ENCODE measurements at regions not wholly inside any gene's neighbourhood (a gene's known extent, or its start where the extent isn't known, plus 50 kb on each side); places are given as distances from the start of the nearest gene placed in this dataset.

DNA sequence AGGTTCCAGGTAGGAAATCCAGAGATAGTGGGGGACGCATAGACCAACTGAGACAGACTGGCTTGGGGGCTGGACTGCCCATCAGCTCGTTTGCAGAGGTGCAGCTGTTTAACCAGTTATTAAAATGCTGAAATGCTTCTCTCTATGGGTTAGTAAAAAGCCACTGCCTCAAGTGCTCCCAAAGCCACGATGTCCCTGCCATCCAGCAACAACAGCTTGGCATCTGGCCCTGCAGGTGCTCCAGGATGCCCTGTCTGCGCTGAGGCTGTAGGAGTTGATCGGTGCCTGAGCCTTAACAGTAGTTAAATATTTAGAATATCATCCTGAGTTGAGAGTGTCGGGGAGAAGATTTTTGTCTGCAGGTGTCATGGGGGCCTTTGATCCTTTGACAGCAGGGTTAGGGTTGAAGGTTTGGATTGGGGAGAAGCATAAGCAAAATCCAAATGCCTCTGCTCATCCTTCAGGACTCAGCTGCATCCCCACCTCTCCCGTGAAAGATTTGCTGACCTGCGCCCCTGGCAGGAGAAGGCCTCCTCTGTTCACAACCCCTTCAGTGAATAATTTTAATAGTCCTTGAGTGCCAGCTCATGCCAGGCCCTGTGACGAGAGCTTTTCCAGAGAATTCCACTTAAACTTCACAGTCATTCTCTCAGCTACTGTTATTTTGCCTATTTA is 127.3 kb upstream of the PWP1 start:
- Histone ChIP-seq H3K79me2 (ENCODE audit: insufficient read depth, low read length) (no peaks in the 10 kb centered on the region), H3K9me2 (replicated peaks; ENCODE audit: low read depth, low read length) (no peaks in the 10 kb centered on the region), H2AFZ (ENCODE audit: low read length) (no peak overlapping the region), H3F3A (ENCODE audit: low read depth) (no peaks in the 10 kb centered on the region), H3K9me3 (ENCODE audit: insufficient read depth, low read depth, low read length) (no peaks in the 10 kb centered on the region), H3K4me3 (ENCODE audit: low read length, poor library complexity, severe bottlenecking) (no peak overlapping the region), H3K9ac (ENCODE audit: low read depth, low read length, poor library complexity, severe bottlenecking) (no peak overlapping the region), H3K36me3 (ENCODE audit: insufficient read depth, low read length) (no peaks in the 10 kb centered on the region), H3K27me3 (ENCODE audit: insufficient read depth, low read length, poor library complexity, severe bottlenecking) (no peaks in the 10 kb centered on the region), H3K4me2 (ENCODE audit: low read depth, low read length, poor library complexity, severe bottlenecking) (no peak overlapping the region), H3K4me1 (ENCODE audit: insufficient read depth, low read length, poor library complexity, severe bottlenecking) (peaks cover 9% of the 10 kb centered on the region), H4K20me1 (ENCODE audit: insufficient read depth, low read length, poor library complexity, severe bottlenecking) (no peaks in the 10 kb centered on the region)
- TF ChIP-seq, protein P1, sequence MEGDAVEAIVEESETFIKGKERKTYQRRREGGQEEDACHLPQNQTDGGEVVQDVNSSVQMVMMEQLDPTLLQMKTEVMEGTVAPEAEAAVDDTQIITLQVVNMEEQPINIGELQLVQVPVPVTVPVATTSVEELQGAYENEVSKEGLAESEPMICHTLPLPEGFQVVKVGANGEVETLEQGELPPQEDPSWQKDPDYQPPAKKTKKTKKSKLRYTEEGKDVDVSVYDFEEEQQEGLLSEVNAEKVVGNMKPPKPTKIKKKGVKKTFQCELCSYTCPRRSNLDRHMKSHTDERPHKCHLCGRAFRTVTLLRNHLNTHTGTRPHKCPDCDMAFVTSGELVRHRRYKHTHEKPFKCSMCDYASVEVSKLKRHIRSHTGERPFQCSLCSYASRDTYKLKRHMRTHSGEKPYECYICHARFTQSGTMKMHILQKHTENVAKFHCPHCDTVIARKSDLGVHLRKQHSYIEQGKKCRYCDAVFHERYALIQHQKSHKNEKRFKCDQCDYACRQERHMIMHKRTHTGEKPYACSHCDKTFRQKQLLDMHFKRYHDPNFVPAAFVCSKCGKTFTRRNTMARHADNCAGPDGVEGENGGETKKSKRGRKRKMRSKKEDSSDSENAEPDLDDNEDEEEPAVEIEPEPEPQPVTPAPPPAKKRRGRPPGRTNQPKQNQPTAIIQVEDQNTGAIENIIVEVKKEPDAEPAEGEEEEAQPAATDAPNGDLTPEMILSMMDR (conservative IDR thresholded peaks at IDR 0.05; ENCODE audit: low read length) = no peak
- no peak for TF ChIP-seq EZH2phosphoT487 (IDR thresholded peaks at IDR 0.05; ENCODE audit: borderline replicate concordance)

DNA sequence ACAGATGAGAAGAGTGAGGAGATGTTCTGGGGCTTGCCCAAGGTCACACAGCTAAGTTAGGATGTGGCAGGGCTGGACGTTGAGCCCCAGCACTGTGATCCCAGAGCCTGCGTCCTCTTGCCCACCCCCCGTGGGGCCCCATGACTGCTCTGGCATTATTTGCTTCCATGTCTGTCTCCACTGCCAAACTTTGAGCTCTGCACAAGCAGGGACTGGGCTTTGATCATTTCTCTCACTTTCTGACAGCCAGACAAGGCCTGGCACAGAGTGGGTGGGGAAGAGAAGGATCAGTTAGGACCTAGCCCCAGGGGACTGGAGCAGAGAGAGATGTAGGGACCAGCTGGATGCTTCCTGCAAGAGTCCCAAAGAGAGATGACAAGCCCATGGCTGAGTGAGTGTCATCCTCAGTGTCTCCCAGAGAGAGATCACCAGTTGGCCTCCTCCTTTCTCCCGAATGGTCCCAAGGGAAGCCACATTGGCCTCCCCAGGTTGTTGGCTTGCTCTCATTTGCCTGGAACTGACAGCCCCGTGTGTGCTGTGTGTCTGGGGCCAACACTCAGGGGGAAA is 126.7 kb upstream of the PWP1 start:
- Histone ChIP-seq H3K36me3 (ENCODE audit: insufficient read depth, low read length) (no peaks in the 10 kb centered on the region), H3K9me2 (replicated peaks; ENCODE audit: low read depth, low read length) (no peaks in the 10 kb centered on the region), H3F3A (ENCODE audit: low read depth) (no peaks in the 10 kb centered on the region), H3K4me3 (ENCODE audit: low read length, poor library complexity, severe bottlenecking) (no peak overlapping the region), H3K9ac (ENCODE audit: low read depth, low read length, poor library complexity, severe bottlenecking) (no peak overlapping the region), H2AFZ (ENCODE audit: low read length) (no peak overlapping the region), H3K4me2 (ENCODE audit: low read depth, low read length, poor library complexity, severe bottlenecking) (no peak overlapping the region), H3K9me3 (ENCODE audit: insufficient read depth, low read depth, low read length) (no peaks in the 10 kb centered on the region), H3K4me1 (ENCODE audit: insufficient read depth, low read length, poor library complexity, severe bottlenecking) (peaks cover 9% of the 10 kb centered on the region), H3K79me2 (ENCODE audit: insufficient read depth, low read length) (no peaks in the 10 kb centered on the region), H3K27me3 (ENCODE audit: insufficient read depth, low read length, poor library complexity, severe bottlenecking) (no peaks in the 10 kb centered on the region), H4K20me1 (ENCODE audit: insufficient read depth, low read length, poor library complexity, severe bottlenecking) (no peaks in the 10 kb centered on the region)
- TF ChIP-seq, protein P1 (conservative IDR thresholded peaks at IDR 0.05; ENCODE audit: low read length) = no peak
- TF ChIP-seq EZH2phosphoT487 (IDR thresholded peaks at IDR 0.05; ENCODE audit: borderline replicate concordance) = no peak

DNA sequence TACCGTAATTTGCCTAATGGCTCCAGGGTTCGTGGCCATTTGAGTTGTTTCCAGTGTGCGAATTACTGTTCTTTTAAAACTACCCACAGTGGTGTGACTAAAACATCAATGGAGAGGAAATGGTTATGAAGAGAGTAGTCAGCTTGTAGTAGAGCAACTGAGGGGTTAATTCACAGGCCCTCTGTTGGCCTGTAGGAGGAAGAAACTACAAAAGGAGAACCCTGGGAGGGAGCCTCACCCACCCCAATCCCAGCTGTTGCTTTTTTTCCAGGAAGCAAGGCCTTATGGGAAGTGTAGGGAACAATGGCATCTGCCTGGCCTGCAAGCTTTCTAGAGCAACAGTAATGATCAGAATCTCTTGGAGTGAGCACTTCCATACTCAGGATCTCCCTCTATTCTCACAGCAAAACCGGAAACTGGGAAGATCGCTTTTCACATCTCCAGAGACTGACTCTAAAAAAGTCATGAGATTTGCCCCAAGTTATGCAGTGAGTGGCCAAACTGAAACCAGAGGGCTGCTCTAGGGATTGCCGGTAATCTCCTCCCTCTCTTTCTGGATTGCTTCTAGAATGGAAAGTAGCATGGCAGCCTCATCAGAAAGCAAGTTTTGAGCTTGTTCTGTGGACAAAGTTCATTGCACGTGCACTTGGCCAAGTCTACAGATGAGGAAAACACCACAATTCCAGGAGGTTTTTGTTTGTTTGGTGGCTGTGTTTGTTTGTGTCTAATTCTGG is 125.3 kb upstream of the PWP1 start:
- Histone ChIP-seq H3K27me3 (ENCODE audit: insufficient read depth, low read length, poor library complexity, severe bottlenecking) (no peaks in the 10 kb centered on the region), H3K9ac (ENCODE audit: low read depth, low read length, poor library complexity, severe bottlenecking) (no peak overlapping the region), H3K4me3 (ENCODE audit: low read length, poor library complexity, severe bottlenecking) (no peak overlapping the region), H3K79me2 (ENCODE audit: insufficient read depth, low read length) (no peaks in the 10 kb centered on the region), H3K9me2 (replicated peaks; ENCODE audit: low read depth, low read length) (no peaks in the 10 kb centered on the region), H3K4me2 (ENCODE audit: low read depth, low read length, poor library complexity, severe bottlenecking) (no peak overlapping the region), H3K4me1 (ENCODE audit: insufficient read depth, low read length, poor library complexity, severe bottlenecking) (peaks cover 9% of the 10 kb centered on the region), H3K9me3 (ENCODE audit: insufficient read depth, low read depth, low read length) (no peaks in the 10 kb centered on the region), H2AFZ (ENCODE audit: low read length) (no peak overlapping the region), H3K36me3 (ENCODE audit: insufficient read depth, low read length) (no peaks in the 10 kb centered on the region), H4K20me1 (ENCODE audit: insufficient read depth, low read length, poor library complexity, severe bottlenecking) (no peaks in the 10 kb centered on the region), H3F3A (ENCODE audit: low read depth) (no peaks in the 10 kb centered on the region)
- TF ChIP-seq, protein P1 (conservative IDR thresholded peaks at IDR 0.05; ENCODE audit: low read length) = peak; percentile 34
- no peak for TF ChIP-seq EZH2phosphoT487 (IDR thresholded peaks at IDR 0.05; ENCODE audit: borderline replicate concordance)
